ENCODE measurements at regions not wholly inside any gene's neighbourhood (a gene's known extent, or its start where the extent isn't known, plus 50 kb on each side); places are given as distances from the start of the nearest gene placed in this dataset.

DNA sequence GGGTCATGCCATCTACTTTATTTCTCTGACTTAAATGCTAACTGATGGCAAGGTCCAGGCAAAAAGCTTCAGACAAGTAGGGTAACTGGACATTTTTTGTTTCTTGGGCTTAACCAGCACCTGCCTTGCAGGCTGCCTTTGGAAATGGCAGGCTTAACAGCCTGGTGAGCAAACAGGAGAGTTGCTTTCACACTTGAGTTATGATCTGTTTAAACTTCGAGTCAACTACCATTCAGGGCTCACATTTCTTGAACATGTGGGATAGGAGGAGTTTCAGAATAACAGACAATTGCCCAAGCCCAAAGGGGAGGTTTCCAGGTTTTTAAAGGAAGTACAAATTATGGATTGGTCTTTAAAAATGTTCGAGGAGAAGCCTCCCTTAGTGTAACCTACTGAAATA lies 724.6 kb upstream of the SORCS1 start:
- Histone ChIP-seq H3K4me2 (ENCODE audit: low read depth, low read length) (no peak overlapping the region), H2BK120ac (ENCODE audit: low read depth, low read length) (no peak overlapping the region), H3K56ac (ENCODE audit: extremely low read depth, insufficient read depth, low read length) (no peak overlapping the region), H4K20me1 (ENCODE audit: insufficient read depth, low read length) (no peaks in the 10 kb centered on the region), H2AK5ac (ENCODE audit: low read depth, low read length) (no peak overlapping the region), H3K4ac (ENCODE audit: low read depth, low read length) (no peak overlapping the region), H3K18ac (ENCODE audit: low read depth, low read length) (no peak overlapping the region), H2AFZ (replicated peaks; ENCODE audit: low read length, poor library complexity) (no peak overlapping the region), H3K4me1 (ENCODE audit: control insufficient read depth, insufficient read depth, low read length) (no peaks in the 10 kb centered on the region), H3K79me1 (ENCODE audit: low read depth in 1 of 2, low read length in 2 of 2) (no peaks in the 10 kb centered on the region), H3K9me1 (ENCODE audit: insufficient read depth, low read length) (no peaks in the 10 kb centered on the region), H2BK20ac (ENCODE audit: low read depth, low read length) (no peak overlapping the region), H4K8ac (ENCODE audit: low read depth in 2 of 2, low read length in 2 of 2) (no peak overlapping the region), H2AK9ac (replicated peaks; ENCODE audit: low read depth, low read length, poor library complexity) (no peak overlapping the region), H4K91ac (ENCODE audit: insufficient read depth, low read depth, low read length) (no peak overlapping the region), H3K9me3 (ENCODE audit: control insufficient read depth, insufficient read depth, low read length) (peaks cover 4% of the 10 kb centered on the region), H3K36me3 (ENCODE audit: control insufficient read depth, insufficient read depth, low read length) (no peaks in the 10 kb centered on the region), H3K27me3 (ENCODE audit: control insufficient read depth, insufficient read depth, low read length) (no peaks in the 10 kb centered on the region), H2BK15ac (ENCODE audit: low read depth, low read length) (no peak overlapping the region), H3K27ac (ENCODE audit: insufficient read depth, low read length) (no peak overlapping the region), H4K5ac (ENCODE audit: low read depth, low read length) (no peak overlapping the region), H3K4me3 (ENCODE audit: insufficient read depth, low read depth, low read length) (no peak overlapping the region), H2BK5ac (ENCODE audit: low read depth, low read length, poor library complexity, severe bottlenecking) (no peak overlapping the region), H3K9ac (ENCODE audit: low read depth, low read length) (no peak overlapping the region), H3K23ac (ENCODE audit: low read depth, low read length) (no peak overlapping the region), H3K14ac (replicated peaks; ENCODE audit: low read depth, low read length) (no peak overlapping the region)
- TF ChIP-seq RAD21 (IDR thresholded peaks at IDR 0.05; ENCODE audit: low read length) (no peak), FOS (IDR thresholded peaks at IDR 0.05; ENCODE audit: low read depth, low read length) (no peak), SMC3 (IDR thresholded peaks at IDR 0.05; ENCODE audit: low read depth, low read length) (no peak), POLR2A (IDR thresholded peaks at IDR 0.05; ENCODE audit: low read depth, low read length) (no peak), RCOR1 (IDR thresholded peaks at IDR 0.05; ENCODE audit: insufficient replicate concordance, low read length) (no peak), NFE2L2 (IDR thresholded peaks at IDR 0.05; ENCODE audit: low read depth, low read length) (no peak), MXI1 (IDR thresholded peaks at IDR 0.05; ENCODE audit: borderline replicate concordance, low read depth, low read length) (no peak), CHD1 (IDR thresholded peaks at IDR 0.05; ENCODE audit: low read depth, low read length) (no peak), MAFK (IDR thresholded peaks at IDR 0.05; ENCODE audit: low read depth, low read length) (no peak), CEBPB (IDR thresholded peaks at IDR 0.05; ENCODE audit: low read depth, low read length) (no peak), BHLHE40 (IDR thresholded peaks at IDR 0.05; ENCODE audit: low read depth, low read length) (no peak), RFX5 (IDR thresholded peaks at IDR 0.05; ENCODE audit: low read depth, low read length) (no peak), MAZ (IDR thresholded peaks at IDR 0.05; ENCODE audit: borderline replicate concordance, low read depth, low read length) (no peak)
- TF ChIP-seq, protein P1, sequence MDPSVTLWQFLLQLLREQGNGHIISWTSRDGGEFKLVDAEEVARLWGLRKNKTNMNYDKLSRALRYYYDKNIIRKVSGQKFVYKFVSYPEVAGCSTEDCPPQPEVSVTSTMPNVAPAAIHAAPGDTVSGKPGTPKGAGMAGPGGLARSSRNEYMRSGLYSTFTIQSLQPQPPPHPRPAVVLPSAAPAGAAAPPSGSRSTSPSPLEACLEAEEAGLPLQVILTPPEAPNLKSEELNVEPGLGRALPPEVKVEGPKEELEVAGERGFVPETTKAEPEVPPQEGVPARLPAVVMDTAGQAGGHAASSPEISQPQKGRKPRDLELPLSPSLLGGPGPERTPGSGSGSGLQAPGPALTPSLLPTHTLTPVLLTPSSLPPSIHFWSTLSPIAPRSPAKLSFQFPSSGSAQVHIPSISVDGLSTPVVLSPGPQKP (IDR thresholded peaks at IDR 0.05; ENCODE audit: borderline replicate concordance, low read depth, low read length), result no peak
- TF ChIP-seq, protein P2, sequence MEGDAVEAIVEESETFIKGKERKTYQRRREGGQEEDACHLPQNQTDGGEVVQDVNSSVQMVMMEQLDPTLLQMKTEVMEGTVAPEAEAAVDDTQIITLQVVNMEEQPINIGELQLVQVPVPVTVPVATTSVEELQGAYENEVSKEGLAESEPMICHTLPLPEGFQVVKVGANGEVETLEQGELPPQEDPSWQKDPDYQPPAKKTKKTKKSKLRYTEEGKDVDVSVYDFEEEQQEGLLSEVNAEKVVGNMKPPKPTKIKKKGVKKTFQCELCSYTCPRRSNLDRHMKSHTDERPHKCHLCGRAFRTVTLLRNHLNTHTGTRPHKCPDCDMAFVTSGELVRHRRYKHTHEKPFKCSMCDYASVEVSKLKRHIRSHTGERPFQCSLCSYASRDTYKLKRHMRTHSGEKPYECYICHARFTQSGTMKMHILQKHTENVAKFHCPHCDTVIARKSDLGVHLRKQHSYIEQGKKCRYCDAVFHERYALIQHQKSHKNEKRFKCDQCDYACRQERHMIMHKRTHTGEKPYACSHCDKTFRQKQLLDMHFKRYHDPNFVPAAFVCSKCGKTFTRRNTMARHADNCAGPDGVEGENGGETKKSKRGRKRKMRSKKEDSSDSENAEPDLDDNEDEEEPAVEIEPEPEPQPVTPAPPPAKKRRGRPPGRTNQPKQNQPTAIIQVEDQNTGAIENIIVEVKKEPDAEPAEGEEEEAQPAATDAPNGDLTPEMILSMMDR (conservative IDR thresholded peaks at IDR 0.05; ENCODE audit: low read depth, low read length), result no peak
- dilution Hi-C loops (cut with HindIII; ENCODE audit: low sequenced_read_pairs, unreplicated experiment) (no loop called here), in situ Hi-C loops (cut with MboI; ENCODE audit: low sequenced_read_pairs) (no loop called here), intact Hi-C loops (cut with micrococcal nuclease) (no loop called here)
- no TSS peak for BruUV-seq (replicated peaks)
- DNase-seq, result no peak
- ChIA-PET CTCF (no interaction called here), POLR2A (ENCODE audit: unreplicated experiment) (no interaction called here)
- no CpG with 5 or more reads among the region's 2 CpGs for WGBS, 2 experiments (ENCODE audit: extremely low coverage in 2 of 2, insufficient read length in 1 of 2)
- no peak for ATAC-seq (ENCODE audit: low read depth)

All from IMR-90 (cell line).